ENCODE measurements at regions not wholly inside any gene's neighbourhood (a gene's known extent, or its start where the extent isn't known, plus 50 kb on each side); places are given as distances from the start of the nearest gene placed in this dataset.

DNA sequence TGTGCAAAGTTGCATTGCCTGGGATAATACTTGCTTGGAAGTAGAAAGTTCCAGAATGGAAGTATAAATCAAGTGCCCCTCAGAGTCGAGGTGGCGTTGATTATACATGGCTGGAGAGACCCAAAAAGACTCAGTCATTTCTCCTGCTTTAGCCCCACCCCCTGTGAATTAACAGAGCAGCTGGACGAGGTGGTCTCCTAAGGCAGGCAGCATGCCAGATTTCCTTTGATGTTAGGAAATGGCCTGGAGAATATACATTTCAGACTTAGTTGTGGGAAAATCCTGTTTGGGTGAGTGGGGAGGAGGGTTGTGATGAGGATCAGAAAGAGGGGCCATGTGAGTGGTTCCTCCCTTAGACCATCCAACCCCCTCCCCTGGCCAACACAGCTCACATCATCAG lies 406.1 kb upstream of the TMPO start:
- no peak overlapping the region for H3K4me3 ChIP-seq (ENCODE audit: control insufficient read depth, low read depth, low read length)
- DNase-seq (ENCODE audit: low read depth): no peak
- TF ChIP-seq, protein P1, sequence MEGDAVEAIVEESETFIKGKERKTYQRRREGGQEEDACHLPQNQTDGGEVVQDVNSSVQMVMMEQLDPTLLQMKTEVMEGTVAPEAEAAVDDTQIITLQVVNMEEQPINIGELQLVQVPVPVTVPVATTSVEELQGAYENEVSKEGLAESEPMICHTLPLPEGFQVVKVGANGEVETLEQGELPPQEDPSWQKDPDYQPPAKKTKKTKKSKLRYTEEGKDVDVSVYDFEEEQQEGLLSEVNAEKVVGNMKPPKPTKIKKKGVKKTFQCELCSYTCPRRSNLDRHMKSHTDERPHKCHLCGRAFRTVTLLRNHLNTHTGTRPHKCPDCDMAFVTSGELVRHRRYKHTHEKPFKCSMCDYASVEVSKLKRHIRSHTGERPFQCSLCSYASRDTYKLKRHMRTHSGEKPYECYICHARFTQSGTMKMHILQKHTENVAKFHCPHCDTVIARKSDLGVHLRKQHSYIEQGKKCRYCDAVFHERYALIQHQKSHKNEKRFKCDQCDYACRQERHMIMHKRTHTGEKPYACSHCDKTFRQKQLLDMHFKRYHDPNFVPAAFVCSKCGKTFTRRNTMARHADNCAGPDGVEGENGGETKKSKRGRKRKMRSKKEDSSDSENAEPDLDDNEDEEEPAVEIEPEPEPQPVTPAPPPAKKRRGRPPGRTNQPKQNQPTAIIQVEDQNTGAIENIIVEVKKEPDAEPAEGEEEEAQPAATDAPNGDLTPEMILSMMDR (IDR thresholded peaks at IDR 0.05; ENCODE audit: control insufficient read depth, insufficient read depth, low read depth, low read length, missing control alignments): no peak

DNA sequence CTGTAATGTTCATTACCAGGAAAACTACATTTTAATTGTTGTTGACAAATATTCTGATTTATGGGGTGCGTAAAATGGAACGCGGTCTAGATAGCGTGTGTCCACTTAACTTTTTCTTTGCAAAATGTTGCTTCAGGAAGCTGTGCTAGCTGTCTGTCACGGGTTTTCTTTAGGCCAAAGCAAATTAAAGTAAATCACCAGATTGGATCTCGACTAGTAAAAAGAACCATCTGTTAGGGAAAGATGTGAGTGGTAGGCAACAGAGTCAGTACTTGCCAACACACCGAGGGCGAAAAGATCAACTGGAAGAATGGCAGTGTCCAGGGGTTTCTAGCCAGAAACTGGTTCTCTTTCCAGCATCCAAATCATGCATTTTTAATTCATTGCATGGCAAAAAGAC lies 404.9 kb upstream of the TMPO start:
- DNase-seq (ENCODE audit: low read depth): no peak
- TF ChIP-seq, protein P1 (IDR thresholded peaks at IDR 0.05; ENCODE audit: control insufficient read depth, insufficient read depth, low read depth, low read length, missing control alignments): no peak
- no peak overlapping the region for H3K4me3 ChIP-seq (ENCODE audit: control insufficient read depth, low read depth, low read length)

DNA sequence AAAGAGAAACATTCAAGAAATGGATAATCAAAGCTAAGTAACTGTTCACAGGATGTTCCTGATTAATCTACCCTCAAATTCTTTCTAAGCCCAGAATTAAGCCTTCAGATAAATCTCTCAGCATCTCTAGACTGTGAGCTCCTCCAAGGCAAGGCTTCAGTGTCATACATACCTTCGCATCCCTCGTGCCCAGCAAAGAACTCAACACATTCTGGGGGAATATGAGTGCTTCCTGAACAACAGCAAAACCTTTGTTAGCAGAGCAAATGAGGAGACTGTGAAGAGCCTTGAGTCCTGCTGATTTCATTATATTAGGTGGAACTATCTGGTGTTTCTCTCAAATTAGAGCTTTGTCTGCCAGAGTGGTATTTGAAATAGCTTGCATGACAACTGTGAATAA lies 401.8 kb upstream of the TMPO start:
- no peak overlapping the region for H3K4me3 ChIP-seq (ENCODE audit: control insufficient read depth, low read depth, low read length)
- TF ChIP-seq, protein P1 (IDR thresholded peaks at IDR 0.05; ENCODE audit: control insufficient read depth, insufficient read depth, low read depth, low read length, missing control alignments): no peak
- no peak for DNase-seq (ENCODE audit: low read depth)

DNA sequence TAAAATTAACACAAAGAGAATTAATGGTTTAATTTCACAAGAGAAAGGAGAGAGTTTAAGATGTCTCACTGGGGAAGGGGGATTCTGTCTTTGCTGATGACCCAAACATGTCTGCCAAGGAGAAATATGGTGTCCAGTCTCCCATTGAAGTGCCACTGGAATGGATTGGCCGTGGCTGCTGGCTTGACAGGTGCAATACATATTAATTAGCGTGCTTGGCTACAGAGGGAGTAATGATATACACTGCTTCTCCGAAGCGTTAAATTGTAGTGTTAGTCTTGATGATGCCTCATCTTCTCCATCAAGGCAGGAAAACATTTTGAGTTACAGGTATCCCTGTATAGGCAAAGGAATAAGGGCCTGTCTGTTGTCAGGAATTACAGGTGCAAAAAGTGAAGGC lies 393.4 kb upstream of the TMPO start:
- H3K4me3 ChIP-seq (ENCODE audit: control insufficient read depth, low read depth, low read length): no peak overlapping the region
- TF ChIP-seq, protein P1 (IDR thresholded peaks at IDR 0.05; ENCODE audit: control insufficient read depth, insufficient read depth, low read depth, low read length, missing control alignments): no peak
- DNase-seq (ENCODE audit: low read depth): no peak

DNA sequence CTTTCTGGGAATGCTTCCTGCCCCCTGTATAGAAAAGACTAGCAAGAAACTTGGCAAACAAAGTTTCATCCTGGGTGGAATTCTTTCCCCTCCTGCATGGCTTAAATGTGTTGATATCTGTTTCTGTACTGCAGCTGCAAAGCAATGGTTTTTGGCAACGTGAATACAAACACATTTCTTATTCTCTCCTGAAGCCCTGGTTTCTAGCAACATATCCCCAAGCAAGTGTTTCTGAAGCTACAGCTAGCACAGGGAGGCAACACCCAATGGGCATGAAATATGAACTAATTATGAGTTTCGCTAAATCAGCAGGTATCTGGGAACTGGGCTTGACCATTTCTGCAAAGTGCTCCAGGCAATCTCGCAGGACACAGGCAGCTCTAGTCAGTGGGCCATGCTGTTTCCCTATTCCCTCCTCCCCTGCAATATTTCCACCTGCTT lies 392.3 kb upstream of the TMPO start:
- DNase-seq (ENCODE audit: low read depth): no peak
- TF ChIP-seq, protein P1 (IDR thresholded peaks at IDR 0.05; ENCODE audit: control insufficient read depth, insufficient read depth, low read depth, low read length, missing control alignments): no peak
- no peak overlapping the region for H3K4me3 ChIP-seq (ENCODE audit: control insufficient read depth, low read depth, low read length)

DNA sequence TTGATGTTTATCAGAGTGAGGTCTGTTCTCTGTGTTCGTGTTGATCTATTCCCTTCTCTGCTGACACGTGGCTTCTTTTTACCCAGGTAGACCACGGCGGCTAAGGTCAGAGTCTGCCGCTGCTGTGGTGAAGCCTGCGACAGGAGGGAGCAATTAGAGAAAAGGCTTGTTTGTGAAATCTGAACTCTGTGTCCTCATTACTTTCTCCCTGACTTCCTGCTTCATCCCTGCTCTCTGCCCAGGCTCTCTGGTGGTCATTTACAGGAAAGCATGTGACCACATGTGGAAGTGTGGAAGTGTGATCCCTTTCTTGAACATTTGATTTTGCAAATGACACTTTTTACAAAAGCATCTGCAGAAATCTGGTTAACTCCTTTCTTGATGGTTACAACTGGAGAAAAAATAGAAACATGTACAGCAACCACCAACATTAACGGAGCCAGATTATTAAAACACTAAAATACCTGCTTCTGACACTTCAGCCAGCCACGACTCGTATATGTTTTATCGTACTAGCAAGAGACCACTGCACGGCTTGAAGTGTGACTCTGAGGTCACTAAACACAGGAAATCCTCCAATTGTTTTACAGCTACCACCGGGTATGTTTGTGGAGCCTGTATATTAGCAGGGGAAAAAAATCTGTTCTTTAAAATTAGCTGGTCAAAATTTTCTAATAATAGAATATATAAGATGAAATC lies 388.6 kb upstream of the TMPO start:
- no peak overlapping the region for H3K4me3 ChIP-seq (ENCODE audit: control insufficient read depth, low read depth, low read length)
- TF ChIP-seq, protein P1 (IDR thresholded peaks at IDR 0.05; ENCODE audit: control insufficient read depth, insufficient read depth, low read depth, low read length, missing control alignments): no peak
- DNase-seq (ENCODE audit: low read depth): no peak
